H1 (cell line): ENCODE measurements at regions not wholly inside any gene's neighbourhood (a gene's known extent, or its start where the extent isn't known, plus 50 kb on each side); places are given as distances from the start of the nearest gene placed in this dataset.

Source experiments
- CTCF ChIA-PET: fragments of 300-600 bp; sonication (Branson Sonifier 250); formaldehyde crosslinking; loops from one replicate; lab custom pipeline; 2021; ENCODE audit not compliant: partially characterized antibody; lab: Charles Lee
- POLR2A ChIA-PET: fragments of 300-600 bp; sonication (Branson Sonifier 250); formaldehyde crosslinking; loops from one replicate; lab custom pipeline; 2021; ENCODE audit warnings: inconsistent platforms; ENCODE audit not compliant: partially characterized antibody; lab: Charles Lee
- DNase-seq, 2 experiments: peaks; one replicate each; pipeline versions ENCODE4 v3.0.0 to v3.0.0-alpha.2; 2010 to 2022; ENCODE audit warnings: low spot score in 2 of 2, low read depth in 1 of 2, mixed read lengths in 1 of 2
- FAIRE-seq: peaks from 2 replicates; lab custom pipeline; 2011; peaks lifted over from hg19 to GRCh38; lab: Jason Lieb, UNC
- H2AFZ ChIP-seq: 2 replicates; pipeline ENCODE4 v1.8.1; 2012; ENCODE audit warnings: low read length, inconsistent platforms
- H2AK5ac ChIP-seq: 2 replicates; pipeline ENCODE4 v1.6.1; 2013; ENCODE audit warnings: low read depth, low read length
- H2BK120ac ChIP-seq: replicated peaks from 2 replicates; pipeline ENCODE3; 2013; ENCODE audit warnings: low read depth, low read length, inconsistent platforms
- H2BK12ac ChIP-seq: 2 replicates; pipeline ENCODE4 v1.6.1; 2013; ENCODE audit warnings: low read depth, low read length
- H2BK15ac ChIP-seq: 2 replicates; pipeline ENCODE4 v1.6.1; 2013; ENCODE audit warnings: low read length
- H2BK20ac ChIP-seq: 2 replicates; pipeline ENCODE4 v1.6.1; 2013; ENCODE audit warnings: low read length
- H2BK5ac ChIP-seq: 2 replicates; pipeline ENCODE4 v1.6.1; 2013; ENCODE audit warnings: low read depth, low read length
- H3K14ac ChIP-seq: 2 replicates; pipeline ENCODE4 v1.6.1; 2013; ENCODE audit warnings: inconsistent platforms; ENCODE audit not compliant: insufficient read length
- H3K18ac ChIP-seq: 2 replicates; pipeline ENCODE4 v1.6.1; 2013; ENCODE audit warnings: low read length; ENCODE audit errors: extremely low read depth
- H3K23ac ChIP-seq: 2 replicates; pipeline ENCODE4 v1.6.1; 2013; ENCODE audit warnings: inconsistent platforms; ENCODE audit not compliant: insufficient read length
- H3K23me2 ChIP-seq: 2 replicates; pipeline ENCODE4 v1.6.1; 2013; ENCODE audit warnings: low read depth, low read length
- H3K27ac ChIP-seq: 2 replicates; pipeline ENCODE4 v1.6.1; 2011; ENCODE audit warnings: low read depth, low read length, inconsistent platforms
- H3K27me3 ChIP-seq, 4 experiments: replicated peaks in 1 of 4; 1 replicate in 1 of 4; 2 replicates in 3 of 4; pipeline versions ENCODE4 v1.6.1 to v1.8.1; 2011 to 2013; ENCODE audit warnings: low read length in 3 of 4, mild to moderate bottlenecking in 3 of 4, inconsistent platforms in 2 of 4, mixed read lengths in 2 of 4, moderate library complexity in 1 of 4; ENCODE audit not compliant: control insufficient read depth in 3 of 4, insufficient read depth in 3 of 4; ENCODE audit errors: extremely low read depth in 1 of 4
- H3K36me3 ChIP-seq, 4 experiments: 2 replicates each; pipeline versions ENCODE4 v1.6.1 to v1.8.1; 2011 to 2013; ENCODE audit warnings: mild to moderate bottlenecking in 4 of 4, low read length in 3 of 4, moderate library complexity in 2 of 4, control low read depth in 1 of 4, inconsistent platforms in 1 of 4; ENCODE audit not compliant: insufficient read depth in 4 of 4, control insufficient read depth in 2 of 4
- H3K4ac ChIP-seq: replicated peaks from 2 replicates; pipeline ENCODE3; 2013; ENCODE audit warnings: low read length, low read depth, mixed read lengths, inconsistent platforms; ENCODE audit not compliant: insufficient read length
- H3K4me1 ChIP-seq, 4 experiments: replicated peaks in 1 of 4; 1 replicate in 1 of 4; 2 replicates in 3 of 4; pipeline versions ENCODE4 v1.6.1 to v1.8.1; 2011 to 2013; ENCODE audit warnings: low read length in 3 of 4, inconsistent platforms in 2 of 4, mixed read lengths in 1 of 4; ENCODE audit not compliant: insufficient read depth in 4 of 4, control insufficient read depth in 3 of 4
- H3K4me2 ChIP-seq, 2 experiments: 2 replicates each; pipeline versions ENCODE4 v1.6.1 to v1.8.1; 2011 to 2013; ENCODE audit warnings: low read depth in 2 of 2, low read length in 2 of 2, control low read depth in 1 of 2, inconsistent platforms in 1 of 2, mild to moderate bottlenecking in 1 of 2; ENCODE audit not compliant: insufficient read depth in 1 of 2
- H3K4me3 ChIP-seq, 4 experiments: fragments of 200-600, 300-600 bp in 1 of 4; sonication (generic), shearing (Covaris generic), sonication (Bioruptor Twin) in 1 of 4; 2 replicates each; pipeline versions ENCODE4 v1.5.1 to v1.8.1; 2011 to 2016; ENCODE audit warnings: low read length in 4 of 4, low read depth in 3 of 4, control low read depth in 2 of 4, inconsistent platforms in 2 of 4, mild to moderate bottlenecking in 2 of 4, mixed read lengths in 1 of 4, moderate library complexity in 1 of 4; ENCODE audit not compliant: insufficient read depth in 2 of 4; ENCODE audit errors: extremely low read depth in 1 of 4
- H3K56ac ChIP-seq: replicated peaks from 2 replicates; pipeline ENCODE3; 2013; ENCODE audit warnings: low read depth, mild to moderate bottlenecking, mixed read lengths, low read length, inconsistent platforms; ENCODE audit not compliant: insufficient read length
- H3K79me1 ChIP-seq: 2 replicates; pipeline ENCODE4 v1.6.1; 2013; ENCODE audit warnings: low read depth, low read length, control low read depth
- H3K79me2 ChIP-seq, 2 experiments: 2 replicates each; pipeline versions ENCODE4 v1.6.1 to v1.8.1; 2012 to 2013; ENCODE audit warnings: low read length in 2 of 2, mild to moderate bottlenecking in 2 of 2, inconsistent platforms in 1 of 2; ENCODE audit not compliant: insufficient read depth in 2 of 2, control insufficient read depth in 1 of 2
- H3K9ac ChIP-seq, 4 experiments: replicated peaks in 1 of 4; 1 replicate in 1 of 4; 2 replicates in 3 of 4; pipeline versions ENCODE4 v1.6.1 to v1.8.1; 2011 to 2013; ENCODE audit warnings: low read depth in 3 of 4, low read length in 3 of 4, control low read depth in 2 of 4, mild to moderate bottlenecking in 2 of 4, moderate library complexity in 2 of 4, inconsistent platforms in 1 of 4; ENCODE audit errors: extremely low read depth in 1 of 4
- H3K9me3 ChIP-seq, 2 experiments: 2 replicates each; pipeline versions ENCODE4 v1.6.1 to v1.8.1; 2012 to 2013; ENCODE audit warnings: mild to moderate bottlenecking in 2 of 2, moderate library complexity in 2 of 2, control low read depth in 1 of 2, inconsistent platforms in 1 of 2, low read depth in 1 of 2, low read length in 1 of 2, mixed read lengths in 1 of 2; ENCODE audit not compliant: insufficient read depth in 2 of 2
- H4K20me1 ChIP-seq, 2 experiments: replicated peaks in 1 of 2; 2 replicates each; pipeline versions ENCODE3 to v1.8.1; 2011 to 2013; ENCODE audit warnings: inconsistent platforms in 2 of 2, low read length in 2 of 2, mild to moderate bottlenecking in 1 of 2; ENCODE audit not compliant: insufficient read depth in 2 of 2, control insufficient read depth in 1 of 2
- H4K5ac ChIP-seq: 2 replicates; pipeline ENCODE4 v1.6.1; 2013; ENCODE audit warnings: low read length, low read depth, mixed read lengths, inconsistent platforms; ENCODE audit not compliant: insufficient read length
- H4K8ac ChIP-seq: 2 replicates; pipeline ENCODE4 v1.8.0; 2013; ENCODE audit warnings: mild to moderate bottlenecking, moderate library complexity, low read length, inconsistent platforms; ENCODE audit not compliant: insufficient read depth; ENCODE audit errors: extremely low read depth
- H4K91ac ChIP-seq: replicated peaks from 2 replicates; pipeline ENCODE3; 2013; ENCODE audit warnings: low read length, mixed read lengths, inconsistent platforms; ENCODE audit not compliant: insufficient read length
- CHD1 ChIP-seq: IDR thresholded peaks from 2 replicates; pipeline ENCODE4 v1.6.1; 2012; ENCODE audit warnings: low read depth, low read length, improper control_type of control experiment
- EP300 ChIP-seq, 2 experiments: IDR thresholded peaks; 1 replicate in 1 of 2; 2 replicates in 1 of 2; pipeline ENCODE4 v1.6.1; 2011 to 2012; ENCODE audit warnings: low read depth in 2 of 2, low read length in 2 of 2, mild to moderate bottlenecking in 2 of 2, borderline replicate concordance in 1 of 2, inconsistent platforms in 1 of 2, moderate library complexity in 1 of 2
- HDAC2 ChIP-seq, 2 experiments: fragments of 300-600 bp in 1 of 2; sonication (generic) in 1 of 2; IDR thresholded peaks; 2 replicates each; pipeline ENCODE4 v1.6.1; 2011 to 2012; ENCODE audit warnings: low read depth in 2 of 2, low read length in 2 of 2, mild to moderate bottlenecking in 2 of 2, moderate library complexity in 2 of 2, borderline replicate concordance in 1 of 2, inconsistent platforms in 1 of 2
- HDAC6 ChIP-seq: IDR thresholded peaks from one replicate; pipeline ENCODE4 v1.7.1; 2012; ENCODE audit warnings: low read depth, mild to moderate bottlenecking, inconsistent platforms, low read length, moderate library complexity
- JUN ChIP-seq: IDR thresholded peaks from 2 replicates; pipeline ENCODE4 v1.6.1; 2011; ENCODE audit warnings: low read depth, mild to moderate bottlenecking, improper control_type of control experiment, low read length
- KDM1A ChIP-seq: fragments of 200-600, 300-600 bp; sonication (generic); IDR thresholded peaks from 2 replicates; pipeline ENCODE4 v1.7.1; 2016; ENCODE audit warnings: mild to moderate bottlenecking, low read length, borderline replicate concordance
- KDM5A ChIP-seq: fragments of 200-600 bp; IDR thresholded peaks from 2 replicates; pipeline ENCODE4 v1.7.1; 2012; ENCODE audit warnings: mild to moderate bottlenecking, low read length, inconsistent platforms, mixed read lengths
- RFX5 ChIP-seq: IDR thresholded peaks from 2 replicates; pipeline ENCODE4 v1.6.1; 2011; ENCODE audit warnings: low read depth, low read length, improper control_type of control experiment, borderline replicate concordance
- RNF2 ChIP-seq: fragments of 200-900, 300-1000 bp; sonication (generic); IDR thresholded peaks from 2 replicates; pipeline ENCODE4 v1.7.1; 2016; ENCODE audit warnings: borderline replicate concordance, low read depth, mild to moderate bottlenecking, antibody characterized with exemption, low read length; ENCODE audit not compliant: poor library complexity, severe bottlenecking; ENCODE audit errors: missing control alignments
- RXRA ChIP-seq: IDR thresholded peaks from 2 replicates; pipeline ENCODE4 v1.6.1; 2011; ENCODE audit warnings: low read depth, mild to moderate bottlenecking, low read length, moderate library complexity; ENCODE audit not compliant: insufficient read depth
- SP2 ChIP-seq: IDR thresholded peaks from 2 replicates; pipeline ENCODE4 v1.6.1; 2012; ENCODE audit warnings: mild to moderate bottlenecking, low read length, inconsistent platforms
- TAF7 ChIP-seq: optimal IDR thresholded peaks from 2 replicates; pipeline ENCODE3; 2011; ENCODE audit warnings: low read depth, mild to moderate bottlenecking, inconsistent platforms, low read length, moderate library complexity, borderline replicate concordance
- WGBS, 2 experiments: shearing (Covaris generic) in 1 of 2; methylation state at CpG; one replicate each; pipeline versions ENCODE4 v1.1.6 to v1.1.7; 2013 to 2015; ENCODE audit warnings: low lambda C conversion rate in 2 of 2, mixed read lengths in 2 of 2, inconsistent platforms in 1 of 2, low coverage in 1 of 2, missing lambda C conversion rate in 1 of 2; ENCODE audit not compliant: insufficient replicate concordance in 2 of 2, insufficient coverage in 1 of 2, insufficient read length in 1 of 2; ENCODE audit errors: extremely low coverage in 1 of 2, missing lambda C conversion rate in 1 of 2; 5-methylcytosine and 5-hydroxymethylcytosine counted together

GRCh38 chr12:97630875-97631274 lies 168.3 kb downstream of the RMST start:
- no peak overlapping the region for H3K4me2 ChIP-seq
- POLR2A ChIA-PET = no interaction called here
- H3K36me3 ChIP-seq = no peaks in the 10 kb centered on the region
- no peak for DNase-seq
- H3K9me3 ChIP-seq = no peaks in the 10 kb centered on the region
- no peak overlapping the region for H3K9ac ChIP-seq
- peaks cover 0 to 1% (median 0%) of the 10 kb centered on the region in 4 experiments; a peak in 2 of 7 replicates for H3K27me3 ChIP-seq
- no peak overlapping the region for H3K27ac ChIP-seq
- no peak overlapping the region for H3K18ac ChIP-seq
- peaks cover 5% of the 10 kb centered on the region; the same call in 1 of the 2 replicates for H3K23me2 ChIP-seq
- no peak overlapping the region for H2AFZ ChIP-seq
- H4K8ac ChIP-seq = no peak overlapping the region
- no peak overlapping the region for H2AK5ac ChIP-seq
- FAIRE-seq = no peak
- no peak overlapping the region for H3K4me3 ChIP-seq
- no peaks in the 10 kb centered on the region for H4K20me1 ChIP-seq
- no peak overlapping the region for H2BK15ac ChIP-seq
- CTCF ChIA-PET = no interaction called here
- H4K91ac ChIP-seq = no peak overlapping the region
- H3K14ac ChIP-seq = no peak overlapping the region
- no peak overlapping the region for H3K23ac ChIP-seq
- H2BK5ac ChIP-seq = no peak overlapping the region
- no peak overlapping the region for H2BK20ac ChIP-seq
- 67% methylated on average over 4 of the region's 4 CpGs; no CpG with 5 or more reads in 1 of the 2 experiments for WGBS, 2 experiments
- no peak overlapping the region for H3K4ac ChIP-seq
- H3K79me2 ChIP-seq = no peaks in the 10 kb centered on the region
- no peaks in the 10 kb centered on the region for H3K4me1 ChIP-seq
- no peak overlapping the region for H2BK12ac ChIP-seq
- H3K79me1 ChIP-seq = no peaks in the 10 kb centered on the region
- no peak overlapping the region for H4K5ac ChIP-seq
- no peak overlapping the region for H2BK120ac ChIP-seq
- H3K56ac ChIP-seq = no peak overlapping the region
- TF ChIP-seq CHD1 (no peak), HDAC6 (no peak), TAF7 (no peak), RNF2 (no peak), RFX5 (no peak), KDM5A (no peak), KDM1A (no peak), EP300 (IDR thresholded peaks at IDR 0.05; ENCODE audit: borderline replicate concordance in 1 of 2, low read depth in 2 of 2, low read length in 2 of 2) (no peak), HDAC2 (IDR thresholded peaks at IDR 0.05; ENCODE audit: borderline replicate concordance in 1 of 2, low read depth in 2 of 2, low read length in 2 of 2) (no peak), JUN (no peak), RXRA (no peak), SP2 (no peak)
